Testis (tissue), 2 donors: ENCODE measurements at regions not wholly inside any gene's neighbourhood (a gene's known extent, or its start where the extent isn't known, plus 50 kb on each side); places are given as distances from the start of the nearest gene placed in this dataset.

ENCODE experiments used
- DNase-seq: peaks from one replicate; pipeline ENCODE4 v3.0.0-alpha.2; 2019
- H3K27ac ChIP-seq, 2 donors: fragments of 200-600 bp; sonication (generic); one replicate each; pipeline ENCODE4 v1.5.1; 2019
- H3K27me3 ChIP-seq: fragments of 200-600 bp; sonication (generic); one replicate; pipeline ENCODE4 v1.5.1; 2019
- H3K36me3 ChIP-seq: fragments of 200-600 bp; sonication (generic); one replicate; pipeline ENCODE4 v1.5.1; 2017; ENCODE audit warnings: low read depth; ENCODE audit errors: missing control alignments
- H3K4me1 ChIP-seq: fragments of 200-600 bp; sonication (generic); one replicate; pipeline ENCODE4 v1.5.1; 2019
- H3K4me3 ChIP-seq, 2 donors: fragments of 200-600 bp; sonication (generic); one replicate each; pipeline ENCODE4 v1.5.1; 2017 to 2019
- H3K9me3 ChIP-seq: fragments of 200-600 bp; sonication (generic); one replicate; pipeline ENCODE4 v1.5.1; 2017
- CTCF ChIP-seq, 3 experiments: fragments of 450-650 bp in 2 of 3; fragments of 200-600 bp in 1 of 3; sonication (generic) in 1 of 3; IDR thresholded peaks; one replicate each; pipeline ENCODE4 v1.5.1; 2016 to 2019; ENCODE audit warnings: antibody characterized with exemption in 3 of 3, mild to moderate bottlenecking in 2 of 3, moderate library complexity in 1 of 3
- POLR2A ChIP-seq: fragments of 450-650 bp; IDR thresholded peaks from one replicate; pipeline ENCODE4 v1.6.1; 2017; ENCODE audit warnings: antibody characterized with exemption, mild to moderate bottlenecking, moderate library complexity
- WGBS, 2 donors: methylation state at CpG; one replicate each; pipeline ENCODE4 v1.1.5; 2018; 5-methylcytosine and 5-hydroxymethylcytosine counted together
- intact Hi-C: fragments of 100-400 bp; cut with DNase I; formaldehyde crosslinking; loops from one replicate; pipeline ENCODE4 v1.15.1; 2023; ENCODE audit warnings: low total_unique reads

- no peak overlapping the region for H3K4me3 ChIP-seq
- intact Hi-C loops, result no loop called here
- H3K36me3 ChIP-seq, result no peaks in the 10 kb centered on the region
- TF ChIP-seq CTCF (IDR thresholded peaks at IDR 0.05) (no peak), POLR2A (no peak)
- H3K9me3 ChIP-seq, result no peaks in the 10 kb centered on the region
- H3K4me1 ChIP-seq, result no peaks in the 10 kb centered on the region
- DNase-seq, result no peak
- WGBS, 2 donors, result 66 to 74% methylated on average over 8 of the region's 8 CpGs
- no peak overlapping the region for H3K27ac ChIP-seq
- H3K27me3 ChIP-seq, result no peaks in the 10 kb centered on the region
Measured at GRCh38 chr19:29010276-29010675, 202.7 kb downstream of the UQCRFS1 start.

- no peak for TF ChIP-seq CTCF (IDR thresholded peaks at IDR 0.05)
- no peak for TF ChIP-seq POLR2A
- DNase-seq, result no peak
- H3K9me3 ChIP-seq, result no peaks in the 10 kb centered on the region
- no peak overlapping the region for H3K27ac ChIP-seq
- H3K4me1 ChIP-seq, result peaks cover 9% of the 10 kb centered on the region
- H3K36me3 ChIP-seq, result no peaks in the 10 kb centered on the region
- H3K4me3 ChIP-seq, result no peak overlapping the region
- intact Hi-C loops, result no loop called here
- WGBS, 2 donors, result 89 to 92% methylated on average over 8 of the region's 8 CpGs
- H3K27me3 ChIP-seq, result no peaks in the 10 kb centered on the region
Measured at GRCh38 chr19:29006057-29006735, 206.8 kb downstream of the UQCRFS1 start.

GRCh38 chr19:29004796-29005195, 208.2 kb downstream of the UQCRFS1 start:
- WGBS, 2 donors, result 92 to 96% methylated on average over 7 of the region's 7 CpGs
- H3K4me1 ChIP-seq, result peaks cover 9% of the 10 kb centered on the region
- DNase-seq, result no peak
- intact Hi-C loops, result no loop called here
- no peaks in the 10 kb centered on the region for H3K9me3 ChIP-seq
- no peaks in the 10 kb centered on the region for H3K36me3 ChIP-seq
- H3K4me3 ChIP-seq, result no peak overlapping the region
- H3K27ac ChIP-seq, result no peak overlapping the region
- no peaks in the 10 kb centered on the region for H3K27me3 ChIP-seq
- TF ChIP-seq POLR2A (no peak), CTCF (IDR thresholded peaks at IDR 0.05) (no peak)

DNA sequence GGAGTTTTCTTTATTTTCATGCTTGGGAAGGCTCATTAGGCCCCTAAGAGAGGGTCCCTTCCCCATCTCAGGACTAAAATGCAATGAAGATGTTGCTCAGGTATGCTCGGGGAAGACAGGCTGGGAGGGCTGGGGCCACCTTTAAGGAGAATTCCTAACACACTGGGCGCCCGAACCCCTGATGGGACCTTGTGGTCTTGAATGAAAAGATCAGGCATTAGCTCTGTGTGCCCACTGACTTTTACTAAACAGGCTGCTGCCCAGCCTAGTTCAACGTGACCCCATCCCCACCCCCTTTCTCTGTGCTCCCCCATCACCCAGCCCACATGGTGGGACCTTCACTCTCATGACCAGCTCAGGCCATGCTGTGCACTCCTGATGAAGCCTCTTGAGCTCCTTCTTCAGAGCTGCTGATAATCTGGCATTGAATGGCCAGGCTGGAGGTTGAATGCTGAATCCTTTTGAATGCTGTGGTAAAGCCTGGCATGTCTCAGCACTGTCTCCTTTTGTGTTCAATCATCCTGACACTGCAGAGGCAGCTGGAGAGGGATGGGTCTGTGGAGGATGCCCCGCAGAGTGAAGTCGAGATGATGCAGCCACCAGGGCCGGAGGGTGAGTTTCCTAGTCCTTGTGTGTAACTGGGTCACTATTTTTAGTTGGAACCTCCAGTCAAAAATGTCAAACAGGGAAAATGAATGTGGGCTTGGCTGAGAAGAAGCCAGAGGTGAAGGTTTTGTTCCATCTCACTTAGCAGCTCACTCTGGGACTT, 209.1 kb downstream of the UQCRFS1 start:
- TF ChIP-seq CTCF (IDR thresholded peaks at IDR 0.05), result no peak
- no peak for TF ChIP-seq POLR2A
- intact Hi-C loops, result no loop called here
- H3K4me3 ChIP-seq, result no peak overlapping the region
- WGBS, 2 donors, result 76 to 79% methylated on average over 7 of the region's 7 CpGs
- H3K9me3 ChIP-seq, result no peaks in the 10 kb centered on the region
- H3K27me3 ChIP-seq, result no peaks in the 10 kb centered on the region
- peaks cover 9% of the 10 kb centered on the region for H3K4me1 ChIP-seq
- DNase-seq, result no peak
- no peaks in the 10 kb centered on the region for H3K36me3 ChIP-seq
- no peak overlapping the region for H3K27ac ChIP-seq

DNA sequence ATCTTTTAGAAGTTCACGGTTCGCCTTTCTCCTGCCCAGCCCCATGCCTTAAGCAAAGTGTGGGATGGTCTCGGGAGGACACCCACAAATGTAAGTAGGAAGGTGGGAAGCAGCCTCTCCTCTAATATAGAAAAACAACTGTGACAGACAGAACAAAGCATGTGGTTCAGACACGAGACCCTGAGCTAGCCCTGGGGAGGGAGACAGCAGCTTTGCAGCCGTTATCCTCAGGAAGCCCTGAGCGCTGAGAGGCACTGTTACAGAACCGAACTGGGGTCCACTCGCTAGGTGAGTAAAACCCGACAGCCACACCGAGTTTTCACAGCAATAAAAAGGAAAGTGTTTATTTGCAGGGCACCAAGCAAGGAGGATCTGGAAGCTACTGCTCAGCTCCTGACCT, 210.6 kb downstream of the UQCRFS1 start:
- H3K4me1 ChIP-seq, result peaks cover 9% of the 10 kb centered on the region
- no peaks in the 10 kb centered on the region for H3K9me3 ChIP-seq
- no peak overlapping the region for H3K4me3 ChIP-seq
- intact Hi-C loops, result no loop called here
- H3K27ac ChIP-seq, result no peak overlapping the region
- TF ChIP-seq CTCF (IDR thresholded peaks at IDR 0.05) (no peak), POLR2A (no peak)
- no peaks in the 10 kb centered on the region for H3K27me3 ChIP-seq
- 50 to 62% methylated on average over 10 of the region's 10 CpGs for WGBS, 2 donors
- DNase-seq, result peak; percentile 17
- H3K36me3 ChIP-seq, result no peaks in the 10 kb centered on the region
